ENCODE measurements at regions not wholly inside any gene's neighbourhood (a gene's known extent, or its start where the extent isn't known, plus 50 kb on each side); places are given as distances from the start of the nearest gene placed in this dataset.

DNA sequence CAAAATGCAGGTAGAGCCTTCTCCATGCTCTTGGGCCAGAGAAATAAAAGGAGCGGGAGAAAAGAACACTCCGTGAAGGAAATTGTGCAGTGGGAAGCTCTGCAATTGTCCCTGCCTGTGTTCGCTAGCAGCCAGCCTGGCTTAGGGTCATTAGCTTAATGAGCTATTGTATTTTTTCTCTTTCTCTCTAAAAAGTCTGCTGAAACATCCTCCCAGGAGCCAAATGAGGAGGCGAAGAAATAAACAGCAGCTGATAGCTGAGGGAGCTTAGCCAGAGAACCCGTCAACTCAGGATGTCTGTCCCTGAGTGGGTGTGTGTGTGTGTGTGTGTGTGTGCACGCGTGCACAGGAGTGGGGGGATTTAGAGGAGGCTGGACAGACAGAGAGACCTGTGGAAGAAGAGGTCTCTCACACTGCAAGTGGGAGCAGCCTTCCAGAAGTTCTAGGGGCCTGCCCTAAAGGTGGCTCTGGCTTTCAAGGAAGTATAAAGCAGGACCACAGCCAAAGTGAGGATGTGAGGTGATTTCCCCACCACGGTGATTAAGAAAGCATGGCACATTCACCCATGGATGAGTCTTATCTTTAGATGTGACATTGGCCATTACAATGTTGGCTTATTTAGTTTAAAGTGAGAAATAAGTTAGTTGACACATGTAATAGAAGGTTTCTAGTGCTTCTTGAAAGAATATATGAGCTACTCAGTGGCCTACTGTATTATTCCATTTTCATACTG, 690.4 kb downstream of the RNF144A start:
- no peak overlapping the region for H3K4me3 ChIP-seq
- no peaks in the 10 kb centered on the region for H3K4me1 ChIP-seq
- H3K9me3 ChIP-seq: no peaks in the 10 kb centered on the region
- no peak for DNase-seq (ENCODE audit: low spot score in 2 of 2)
- no peaks in the 10 kb centered on the region for H3K36me3 ChIP-seq (replicated peaks)
- H3K27me3 ChIP-seq (ENCODE audit: low read depth): no peaks in the 10 kb centered on the region
- in situ Hi-C loops (cut with MboI; ENCODE audit: low sequenced_read_pairs): no loop called here

DNA sequence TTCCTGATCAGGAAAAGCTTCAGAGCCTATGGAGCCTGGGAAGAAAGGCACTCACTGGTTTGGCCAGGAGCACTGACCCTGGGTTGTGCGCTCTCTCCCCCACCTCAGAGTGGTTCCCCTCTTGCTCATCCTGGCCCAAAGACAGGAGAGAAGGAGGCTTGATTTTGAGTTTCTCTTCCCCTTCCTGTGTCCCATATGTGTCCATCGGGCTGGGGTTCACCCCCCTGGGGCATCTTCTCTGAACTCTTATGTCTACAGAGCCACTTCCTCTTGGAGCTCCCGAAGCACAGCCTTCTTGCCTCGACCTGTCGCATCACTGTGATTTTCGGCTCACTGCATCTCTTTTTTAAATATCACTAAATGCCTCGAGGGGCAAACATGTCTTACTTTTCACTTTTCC, 692.3 kb downstream of the RNF144A start:
- Histone ChIP-seq H3K9me3 (no peaks in the 10 kb centered on the region), H3K36me3 (replicated peaks) (no peaks in the 10 kb centered on the region), H3K4me1 (no peaks in the 10 kb centered on the region), H3K4me3 (no peak overlapping the region), H3K27me3 (ENCODE audit: low read depth) (no peaks in the 10 kb centered on the region)
- no peak for DNase-seq (ENCODE audit: low spot score in 2 of 2)
- in situ Hi-C loops (cut with MboI; ENCODE audit: low sequenced_read_pairs): no loop called here

DNA sequence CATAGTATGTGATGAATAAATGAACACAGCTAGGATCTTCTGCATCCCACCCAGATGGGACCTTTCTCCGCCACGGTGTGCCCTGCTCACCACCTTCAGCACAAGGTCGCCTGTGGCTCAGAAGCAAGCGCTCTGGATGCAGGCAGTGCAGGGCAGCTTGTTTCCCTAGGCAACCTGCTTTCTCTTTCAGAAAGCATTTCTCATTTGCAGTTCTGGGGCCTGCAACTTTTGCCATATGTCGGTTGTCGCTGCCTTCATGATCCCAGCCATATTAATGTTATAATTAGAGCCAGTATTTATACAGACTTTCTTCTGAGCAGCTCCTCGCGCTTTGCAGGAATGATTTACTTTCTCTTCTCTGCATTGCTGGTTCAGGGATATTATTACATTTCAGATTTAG, 692.8 kb downstream of the RNF144A start:
- H3K4me1 ChIP-seq: no peaks in the 10 kb centered on the region
- no peaks in the 10 kb centered on the region for H3K36me3 ChIP-seq (replicated peaks)
- no peaks in the 10 kb centered on the region for H3K27me3 ChIP-seq (ENCODE audit: low read depth)
- DNase-seq (ENCODE audit: low spot score in 2 of 2): no peak
- H3K9me3 ChIP-seq: no peaks in the 10 kb centered on the region
- in situ Hi-C loops (cut with MboI; ENCODE audit: low sequenced_read_pairs): no loop called here
- no peak overlapping the region for H3K4me3 ChIP-seq

DNA sequence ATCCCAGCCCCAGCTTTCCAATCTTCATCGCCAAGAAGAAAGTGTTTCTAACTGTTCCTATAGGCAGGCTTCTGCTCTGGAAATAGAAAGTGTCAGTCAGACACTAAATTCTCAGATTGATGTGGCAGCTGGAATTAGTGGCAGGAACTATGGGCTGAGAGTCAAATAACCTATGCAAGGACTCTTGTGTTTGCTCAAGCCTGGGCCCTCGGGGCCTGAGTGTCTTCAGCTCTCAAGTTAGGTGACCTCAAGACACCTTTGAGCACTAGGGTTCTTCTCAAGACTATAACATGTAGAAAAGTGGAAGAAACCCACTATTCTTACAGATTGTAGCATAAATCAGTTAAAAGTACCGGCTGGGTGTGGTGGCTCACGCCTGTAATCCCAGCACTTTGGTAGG, 694.5 kb downstream of the RNF144A start:
- no peaks in the 10 kb centered on the region for H3K36me3 ChIP-seq (replicated peaks)
- no peaks in the 10 kb centered on the region for H3K27me3 ChIP-seq (ENCODE audit: low read depth)
- no peaks in the 10 kb centered on the region for H3K9me3 ChIP-seq
- no peaks in the 10 kb centered on the region for H3K4me1 ChIP-seq
- no peak for DNase-seq (ENCODE audit: low spot score in 2 of 2)
- in situ Hi-C loops (cut with MboI; ENCODE audit: low sequenced_read_pairs): no loop called here
- H3K4me3 ChIP-seq: no peak overlapping the region

DNA sequence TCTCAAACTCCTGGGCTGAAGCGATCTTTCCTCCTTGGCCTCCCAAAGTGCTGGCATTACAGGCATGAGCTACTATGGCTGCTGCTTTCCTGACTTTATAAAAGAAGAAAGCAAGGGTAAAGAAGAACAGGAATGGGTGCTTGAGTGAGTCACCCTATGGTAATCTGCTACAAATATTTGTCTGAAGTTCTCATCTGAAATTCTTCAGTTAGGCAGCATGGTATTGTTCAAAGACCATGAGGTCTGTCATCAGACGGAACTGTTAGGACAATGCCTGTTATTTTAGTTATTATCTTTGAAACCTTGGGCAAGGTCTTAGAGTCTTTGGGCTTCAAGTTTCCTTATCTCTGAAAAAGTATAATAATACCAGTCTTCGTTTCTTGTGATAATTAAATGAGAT, 695.8 kb downstream of the RNF144A start:
- H3K27me3 ChIP-seq (ENCODE audit: low read depth): no peaks in the 10 kb centered on the region
- no peaks in the 10 kb centered on the region for H3K36me3 ChIP-seq (replicated peaks)
- no peak overlapping the region for H3K4me3 ChIP-seq
- no peak for DNase-seq (ENCODE audit: low spot score in 2 of 2)
- in situ Hi-C loops (cut with MboI; ENCODE audit: low sequenced_read_pairs): no loop called here
- no peaks in the 10 kb centered on the region for H3K4me1 ChIP-seq
- no peaks in the 10 kb centered on the region for H3K9me3 ChIP-seq

GRCh38 chr2:7613831-7614230, 696.6 kb downstream of the RNF144A start:
- no peak for DNase-seq (ENCODE audit: low spot score in 2 of 2)
- no peak overlapping the region for H3K4me3 ChIP-seq
- H3K27me3 ChIP-seq (ENCODE audit: low read depth): no peaks in the 10 kb centered on the region
- in situ Hi-C loops (cut with MboI; ENCODE audit: low sequenced_read_pairs): no loop called here
- H3K9me3 ChIP-seq: no peaks in the 10 kb centered on the region
- H3K36me3 ChIP-seq (replicated peaks): no peaks in the 10 kb centered on the region
- H3K4me1 ChIP-seq: no peaks in the 10 kb centered on the region

DNA sequence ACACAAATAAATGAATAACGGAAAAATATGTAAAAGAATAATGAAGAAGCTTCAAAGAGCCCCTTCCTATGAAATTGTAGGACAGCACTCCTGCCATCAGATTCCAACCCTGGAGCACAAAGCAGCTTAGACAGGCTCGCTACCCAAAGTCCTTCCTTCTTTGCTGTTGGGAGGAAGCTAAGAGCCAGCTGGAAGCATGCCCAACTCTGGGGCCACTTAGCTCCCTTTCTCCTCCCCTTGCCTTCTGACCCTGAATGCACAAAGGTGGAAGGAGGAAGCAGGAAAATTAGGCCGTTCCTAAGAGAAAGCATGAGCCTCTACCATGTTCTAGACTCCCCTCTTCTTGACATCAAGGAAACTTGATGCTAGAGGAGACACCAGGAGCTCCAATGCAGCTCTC, 700.8 kb downstream of the RNF144A start:
- no peaks in the 10 kb centered on the region for H3K27me3 ChIP-seq (ENCODE audit: low read depth)
- H3K36me3 ChIP-seq (replicated peaks): no peaks in the 10 kb centered on the region
- no peak for DNase-seq (ENCODE audit: low spot score in 2 of 2)
- H3K9me3 ChIP-seq: no peaks in the 10 kb centered on the region
- in situ Hi-C loops (cut with MboI; ENCODE audit: low sequenced_read_pairs): no loop called here
- no peaks in the 10 kb centered on the region for H3K4me1 ChIP-seq
- H3K4me3 ChIP-seq: no peak overlapping the region

- Histone ChIP-seq H3K4me3 (no peak overlapping the region), H3K36me3 (replicated peaks) (no peaks in the 10 kb centered on the region), H3K27me3 (ENCODE audit: low read depth) (no peaks in the 10 kb centered on the region), H3K9me3 (no peaks in the 10 kb centered on the region), H3K4me1 (no peaks in the 10 kb centered on the region)
- in situ Hi-C loops (cut with MboI; ENCODE audit: low sequenced_read_pairs): no loop called here
- no peak for DNase-seq (ENCODE audit: low spot score in 2 of 2)
Observed at GRCh38 chr2:7619203-7619970, 702.2 kb downstream of the RNF144A start.

- DNase-seq (ENCODE audit: low spot score in 2 of 2): no peak
Observed at GRCh38 chr2:7620255-7620654, 703.0 kb downstream of the RNF144A start.

GRCh38 chr2:7621018-7621814, 704.0 kb downstream of the RNF144A start:
- Histone ChIP-seq H3K9me3 (no peaks in the 10 kb centered on the region), H3K36me3 (replicated peaks) (no peaks in the 10 kb centered on the region), H3K4me1 (no peaks in the 10 kb centered on the region), H3K27me3 (ENCODE audit: low read depth) (no peaks in the 10 kb centered on the region), H3K4me3 (no peak overlapping the region)
- no peak for DNase-seq (ENCODE audit: low spot score in 2 of 2)
- in situ Hi-C loops (cut with MboI; ENCODE audit: low sequenced_read_pairs): no loop called here

More at GRCh38 chr2:7620255-7620654, 703.0 kb downstream of the RNF144A start:
- Histone ChIP-seq H3K9me3 (no peaks in the 10 kb centered on the region), H3K36me3 (replicated peaks) (no peaks in the 10 kb centered on the region), H3K27me3 (ENCODE audit: low read depth) (no peaks in the 10 kb centered on the region), H3K4me1 (no peaks in the 10 kb centered on the region), H3K4me3 (no peak overlapping the region)
- in situ Hi-C loops (cut with MboI; ENCODE audit: low sequenced_read_pairs): no loop called here

DNA sequence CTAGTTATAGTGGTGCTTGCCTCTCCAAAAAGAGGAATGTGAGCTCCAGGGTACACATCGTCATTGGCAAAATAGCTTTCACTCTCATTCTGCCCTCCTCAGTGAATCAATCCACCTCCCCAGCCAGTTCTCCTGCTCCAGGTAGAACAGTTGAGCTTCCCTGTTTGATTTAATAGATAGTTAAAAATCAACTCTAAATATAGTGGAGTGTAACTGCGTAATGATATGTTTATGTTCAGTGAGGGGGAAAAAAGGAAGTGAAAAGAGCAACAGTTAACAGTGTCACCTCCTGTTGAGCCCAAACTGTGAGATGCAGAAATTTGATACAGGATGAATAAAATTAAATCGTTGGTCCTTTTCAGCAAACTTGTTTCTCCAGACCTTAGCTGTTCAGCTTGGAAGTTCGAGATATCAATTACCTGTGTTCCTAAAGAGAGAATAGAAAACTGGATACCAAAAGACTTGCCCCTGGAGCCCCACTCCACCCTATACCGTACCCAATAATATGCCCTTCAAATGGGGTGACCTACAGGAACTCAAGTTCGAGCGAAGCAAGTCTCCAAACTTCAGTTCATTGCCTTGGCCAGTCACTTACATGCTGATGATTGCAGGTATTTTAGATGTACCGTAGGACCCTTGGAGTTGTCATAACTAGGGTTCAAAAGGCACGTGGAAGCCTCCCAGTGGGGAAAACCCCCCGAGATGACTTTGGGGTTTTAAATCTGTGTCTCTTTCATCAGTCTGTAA, 708.4 kb downstream of the RNF144A start:
- Histone ChIP-seq H3K36me3 (replicated peaks) (no peaks in the 10 kb centered on the region), H3K4me1 (no peaks in the 10 kb centered on the region), H3K9me3 (no peaks in the 10 kb centered on the region), H3K27me3 (ENCODE audit: low read depth) (no peaks in the 10 kb centered on the region), H3K4me3 (no peak overlapping the region)
- DNase-seq (ENCODE audit: low spot score in 2 of 2): no peak
- in situ Hi-C loops (cut with MboI; ENCODE audit: low sequenced_read_pairs): no loop called here

DNA sequence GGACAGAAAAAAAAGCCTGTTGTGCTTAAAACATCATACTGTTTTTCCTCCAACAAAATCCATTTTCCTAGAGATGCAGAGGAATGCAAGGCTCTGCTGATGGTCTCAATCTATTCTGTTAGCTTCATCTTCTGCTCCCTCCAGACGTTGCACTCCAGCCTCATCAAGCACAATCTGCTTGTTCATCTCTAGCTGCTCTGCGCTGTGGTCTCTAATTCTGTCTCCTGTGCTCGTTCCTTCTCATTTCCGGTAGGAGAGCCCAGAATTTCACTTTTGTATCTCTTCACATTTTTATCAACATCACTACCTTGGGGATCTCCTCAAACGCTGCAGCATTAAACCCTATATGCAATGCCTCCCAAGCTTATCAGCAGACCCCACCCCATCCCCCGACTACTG, 708.9 kb downstream of the RNF144A start:
- no peaks in the 10 kb centered on the region for H3K9me3 ChIP-seq
- no peak overlapping the region for H3K4me3 ChIP-seq
- no peak for DNase-seq (ENCODE audit: low spot score in 2 of 2)
- no peaks in the 10 kb centered on the region for H3K36me3 ChIP-seq (replicated peaks)
- H3K4me1 ChIP-seq: no peaks in the 10 kb centered on the region
- in situ Hi-C loops (cut with MboI; ENCODE audit: low sequenced_read_pairs): no loop called here
- H3K27me3 ChIP-seq (ENCODE audit: low read depth): no peaks in the 10 kb centered on the region

GRCh38 chr2:7627583-7627982, 710.4 kb downstream of the RNF144A start:
- no peak overlapping the region for H3K4me3 ChIP-seq
- H3K9me3 ChIP-seq: no peaks in the 10 kb centered on the region
- DNase-seq (ENCODE audit: low spot score in 2 of 2): no peak
- in situ Hi-C loops (cut with MboI; ENCODE audit: low sequenced_read_pairs): no loop called here
- no peaks in the 10 kb centered on the region for H3K36me3 ChIP-seq (replicated peaks)
- no peaks in the 10 kb centered on the region for H3K27me3 ChIP-seq (ENCODE audit: low read depth)
- no peaks in the 10 kb centered on the region for H3K4me1 ChIP-seq

Data from HAP-1 (cell line).